Neuronal stem cell (in vitro differentiated cells): ENCODE measurements at regions not wholly inside any gene's neighbourhood (a gene's known extent, or its start where the extent isn't known, plus 50 kb on each side); places are given as distances from the start of the nearest gene placed in this dataset.
A peak's percentile ranks its signal among the peaks of the same experiment; 100 is the strongest.

Experiments used
- DNase-seq: peaks from one replicate; pipeline ENCODE4 v3.0.0-alpha.2; 2013; ENCODE audit warnings: low spot score
- H2AFZ ChIP-seq: one replicate; pipeline ENCODE4 v1.6.1; 2013; ENCODE audit warnings: mild to moderate bottlenecking, low read length, inconsistent platforms
- H2AK5ac ChIP-seq: 2 replicates; pipeline ENCODE4 v1.6.1; 2013; ENCODE audit warnings: low read depth, mild to moderate bottlenecking, inconsistent platforms, low read length, moderate library complexity, mixed read lengths
- H2BK120ac ChIP-seq: 2 replicates; pipeline ENCODE4 v1.6.1; 2013; ENCODE audit warnings: low read depth, mild to moderate bottlenecking, inconsistent platforms, low read length, moderate library complexity, mixed read lengths
- H2BK12ac ChIP-seq: one replicate; pipeline ENCODE4 v1.6.1; 2013; ENCODE audit warnings: low read length, inconsistent platforms
- H2BK15ac ChIP-seq: 2 replicates; pipeline ENCODE4 v1.6.1; 2013; ENCODE audit warnings: mild to moderate bottlenecking, low read length, inconsistent platforms, mixed read lengths
- H2BK5ac ChIP-seq: one replicate; pipeline ENCODE4 v1.6.1; 2013; ENCODE audit warnings: inconsistent platforms, mild to moderate bottlenecking, low read length, moderate library complexity
- H3K14ac ChIP-seq: one replicate; pipeline ENCODE4 v1.6.1; 2013; ENCODE audit warnings: low read length, inconsistent platforms
- H3K18ac ChIP-seq: 2 replicates; pipeline ENCODE4 v1.6.1; 2013; ENCODE audit warnings: low read length, inconsistent platforms
- H3K23ac ChIP-seq: 2 replicates; pipeline ENCODE4 v1.6.1; 2013; ENCODE audit warnings: low read depth, mild to moderate bottlenecking, mixed read lengths, low read length, inconsistent platforms; ENCODE audit not compliant: poor library complexity
- H3K27ac ChIP-seq: replicated peaks from 3 replicates; pipeline ENCODE4 v1.5.1; 2013; ENCODE audit warnings: low read length, inconsistent platforms
- H3K27me3 ChIP-seq, 3 experiments: 2 replicates each; pipeline ENCODE4 v1.6.1; 2013; ENCODE audit warnings: low read length in 3 of 3, mild to moderate bottlenecking in 2 of 3, inconsistent platforms in 1 of 3, low read depth in 1 of 3, mixed read lengths in 1 of 3, moderate library complexity in 1 of 3; ENCODE audit not compliant: control insufficient read depth in 3 of 3, insufficient read depth in 3 of 3
- H3K36me3 ChIP-seq, 2 donors: replicated peaks in 1 of 2; 2 replicates each; pipeline ENCODE4 v1.6.1; 2013; ENCODE audit warnings: low read length in 2 of 2; ENCODE audit not compliant: control insufficient read depth in 2 of 2, insufficient read depth in 2 of 2
- H3K4ac ChIP-seq: 2 replicates; pipeline ENCODE4 v1.6.1; 2013; ENCODE audit warnings: inconsistent platforms, mild to moderate bottlenecking, low read length, moderate library complexity
- H3K4me1 ChIP-seq, 2 donors: 1 replicate in 1 of 2; 2 replicates in 1 of 2; pipeline ENCODE4 v1.6.1; 2013; ENCODE audit warnings: low read length in 2 of 2, low read depth in 1 of 2; ENCODE audit not compliant: control insufficient read depth in 2 of 2, insufficient read depth in 1 of 2
- H3K4me2 ChIP-seq: one replicate; pipeline ENCODE4 v1.6.1; 2013; ENCODE audit warnings: mild to moderate bottlenecking, low read length, inconsistent platforms; ENCODE audit not compliant: insufficient read depth, poor library complexity, severe bottlenecking
- H3K4me3 ChIP-seq, 2 donors: 2 replicates each; pipeline ENCODE4 v1.5.1; 2013; ENCODE audit warnings: low read length in 2 of 2, mild to moderate bottlenecking in 2 of 2, inconsistent platforms in 1 of 2, moderate library complexity in 1 of 2
- H3K79me1 ChIP-seq: one replicate; pipeline ENCODE4 v1.6.1; 2013; ENCODE audit warnings: low read depth, mild to moderate bottlenecking, inconsistent platforms, low read length, moderate library complexity
- H3K9ac ChIP-seq: one replicate; pipeline ENCODE4 v1.6.1; 2013; ENCODE audit warnings: mild to moderate bottlenecking, low read depth, low read length, inconsistent platforms; ENCODE audit not compliant: poor library complexity
- H3K9me3 ChIP-seq, 2 donors: replicated peaks in 1 of 2; 2 replicates each; pipeline versions ENCODE3 to v1.6.1; 2013; ENCODE audit warnings: low read length in 2 of 2, mild to moderate bottlenecking in 2 of 2, inconsistent platforms in 1 of 2, low read depth in 1 of 2, mixed read lengths in 1 of 2, moderate library complexity in 1 of 2; ENCODE audit not compliant: control insufficient read depth in 2 of 2, insufficient read depth in 1 of 2
- H4K8ac ChIP-seq: one replicate; pipeline ENCODE4 v1.6.1; 2013; ENCODE audit warnings: low read depth, mild to moderate bottlenecking, inconsistent platforms, low read length, moderate library complexity
- H4K91ac ChIP-seq: one replicate; pipeline ENCODE4 v1.6.1; 2013; ENCODE audit warnings: low read length, low read depth, mild to moderate bottlenecking, inconsistent platforms; ENCODE audit not compliant: poor library complexity
- WGBS, 2 donors: extraction: QIAGEN DNeasy Blood & Tissue Kit; methylation state at CpG; one replicate each; pipeline ENCODE4 v1.1.7; 2013; ENCODE audit warnings: missing lambda C conversion rate in 2 of 2, mixed read lengths in 1 of 2; ENCODE audit not compliant: insufficient read length in 2 of 2, insufficient replicate concordance in 1 of 2; ENCODE audit errors: extremely low coverage in 2 of 2; 5-methylcytosine and 5-hydroxymethylcytosine counted together

GRCh38 chr1:185551008-185551407 is 183.2 kb upstream of the HMCN1 start:
- no peak for DNase-seq
- no peak overlapping the region for H3K18ac ChIP-seq
- no peak overlapping the region for H3K4me2 ChIP-seq
- no peak overlapping the region for H2AFZ ChIP-seq
- no peaks in the 10 kb centered on the region for H3K27me3 ChIP-seq
- no peak overlapping the region for H2BK120ac ChIP-seq
- H3K36me3 ChIP-seq: no peaks in the 10 kb centered on the region
- H2BK15ac ChIP-seq: no peak overlapping the region
- no peak overlapping the region for H4K91ac ChIP-seq
- no peaks in the 10 kb centered on the region for H3K79me1 ChIP-seq
- H3K27ac ChIP-seq: no peak overlapping the region
- no peak overlapping the region for H3K4me3 ChIP-seq
- H3K4me1 ChIP-seq: no peaks in the 10 kb centered on the region
- no peak overlapping the region for H2BK12ac ChIP-seq
- peaks cover 0 to 2% of the 10 kb centered on the region in 2 donors for H3K9me3 ChIP-seq
- no CpG with 5 or more reads among the region's 2 CpGs for WGBS, 2 donors
- H4K8ac ChIP-seq: no peak overlapping the region
- H3K9ac ChIP-seq: no peak overlapping the region
- H3K14ac ChIP-seq: no peak overlapping the region
- no peak overlapping the region for H3K4ac ChIP-seq
- H2AK5ac ChIP-seq: no peak overlapping the region
- no peak overlapping the region for H3K23ac ChIP-seq
- H2BK5ac ChIP-seq: no peak overlapping the region

- no peaks in the 10 kb centered on the region for H3K4me1 ChIP-seq
- no peak overlapping the region for H4K91ac ChIP-seq
- H4K8ac ChIP-seq: no peak overlapping the region
- no peak overlapping the region for H3K27ac ChIP-seq
- no peak overlapping the region for H3K23ac ChIP-seq
- DNase-seq: no peak
- no peak overlapping the region for H2AK5ac ChIP-seq
- no peaks in the 10 kb centered on the region for H3K79me1 ChIP-seq
- no peak overlapping the region for H3K9ac ChIP-seq
- H2BK120ac ChIP-seq: no peak overlapping the region
- no CpG with 5 or more reads among the region's 1 CpG for WGBS, 2 donors
- no peaks in the 10 kb centered on the region for H3K36me3 ChIP-seq
- H3K4me2 ChIP-seq: no peak overlapping the region
- no peak overlapping the region for H2BK12ac ChIP-seq
- H3K4ac ChIP-seq: no peak overlapping the region
- no peak overlapping the region for H2BK5ac ChIP-seq
- H2AFZ ChIP-seq: no peak overlapping the region
- H3K18ac ChIP-seq: no peak overlapping the region
- H3K27me3 ChIP-seq: no peaks in the 10 kb centered on the region
- H3K9me3 ChIP-seq: peaks cover 0 to 2% of the 10 kb centered on the region in 2 donors
- H3K14ac ChIP-seq: no peak overlapping the region
- no peak overlapping the region for H2BK15ac ChIP-seq
- no peak overlapping the region for H3K4me3 ChIP-seq
Observed at GRCh38 chr1:185549906-185550305, 184.3 kb upstream of the HMCN1 start.

- Histone ChIP-seq H3K4me3 (no peak overlapping the region), H2BK12ac (no peak overlapping the region), H3K27me3 (no peaks in the 10 kb centered on the region), H2AK5ac (no peak overlapping the region), H3K14ac (no peak overlapping the region), H3K79me1 (no peaks in the 10 kb centered on the region), H2BK120ac (no peak overlapping the region), H3K9ac (no peak overlapping the region), H3K23ac (no peak overlapping the region), H3K27ac (no peak overlapping the region), H2AFZ (no peak overlapping the region), H3K4me2 (no peak overlapping the region), H3K9me3 (no peaks in the 10 kb centered on the region), H4K8ac (no peak overlapping the region), H3K4me1 (peaks cover 0 to 10% of the 10 kb centered on the region in 2 donors), H3K4ac (no peak overlapping the region), H2BK5ac (no peak overlapping the region), H3K36me3 (no peaks in the 10 kb centered on the region), H2BK15ac (no peak overlapping the region), H3K18ac (peak overlapping the region; percentile 77), H4K91ac (no peak overlapping the region)
- no peak for DNase-seq
- WGBS, 2 donors: no CpG with 5 or more reads among the region's 4 CpGs
Observed at GRCh38 chr1:185546029-185546428, 188.2 kb upstream of the HMCN1 start.

- no peak overlapping the region for H3K4me3 ChIP-seq
- no peaks in the 10 kb centered on the region for H3K36me3 ChIP-seq
- H3K9ac ChIP-seq: no peak overlapping the region
- H3K27me3 ChIP-seq: peaks cover 0 to 2% (median 0%) of the 10 kb centered on the region in 3 experiments
- H2BK120ac ChIP-seq: no peak overlapping the region
- no peaks in the 10 kb centered on the region for H3K79me1 ChIP-seq
- no peak overlapping the region for H3K23ac ChIP-seq
- peaks cover 0 to 10% of the 10 kb centered on the region in 2 donors for H3K4me1 ChIP-seq
- H4K8ac ChIP-seq: no peak overlapping the region
- no peak overlapping the region for H3K18ac ChIP-seq
- no CpG with 5 or more reads among the region's 1 CpG for WGBS, 2 donors
- H3K4ac ChIP-seq: no peak overlapping the region
- H4K91ac ChIP-seq: no peak overlapping the region
- H2BK12ac ChIP-seq: no peak overlapping the region
- no peak overlapping the region for H3K14ac ChIP-seq
- H3K4me2 ChIP-seq: no peak overlapping the region
- H2BK5ac ChIP-seq: no peak overlapping the region
- H2AFZ ChIP-seq: no peak overlapping the region
- peak; percentile 17 for DNase-seq
- H3K9me3 ChIP-seq: no peaks in the 10 kb centered on the region
- no peak overlapping the region for H3K27ac ChIP-seq
- no peak overlapping the region for H2AK5ac ChIP-seq
- no peak overlapping the region for H2BK15ac ChIP-seq
Observed at GRCh38 chr1:185541871-185542301, 192.3 kb upstream of the HMCN1 start.
